ENCODE measurements at regions not wholly inside any gene's neighbourhood (a gene's known extent, or its start where the extent isn't known, plus 50 kb on each side); places are given as distances from the start of the nearest gene placed in this dataset.

- ChIA-PET POLR2A (ENCODE audit: unreplicated experiment) (no interaction called here), CTCF (no interaction called here)
- no TSS peak for BruUV-seq (replicated peaks)
- H4K91ac ChIP-seq (ENCODE audit: insufficient read depth, low read depth, low read length) = no peak overlapping the region
- no peak overlapping the region for H3K23ac ChIP-seq (ENCODE audit: low read depth, low read length)
- H3K9ac ChIP-seq (ENCODE audit: low read depth, low read length) = no peak overlapping the region
- no peak overlapping the region for H2BK120ac ChIP-seq (ENCODE audit: low read depth, low read length)
- no peak for ATAC-seq (ENCODE audit: low read depth)
- no peak overlapping the region for H2AK5ac ChIP-seq (ENCODE audit: low read depth, low read length)
- no peak overlapping the region for H3K4ac ChIP-seq (ENCODE audit: low read depth, low read length)
- no peak overlapping the region for H3K56ac ChIP-seq (ENCODE audit: extremely low read depth, insufficient read depth, low read length)
- in situ Hi-C loops (cut with MboI; ENCODE audit: low sequenced_read_pairs) = no loop called here
- H3K4me3 ChIP-seq (ENCODE audit: insufficient read depth, low read depth, low read length) = no peak overlapping the region
- intact Hi-C loops (cut with micrococcal nuclease) = no loop called here
- no peak overlapping the region for H2AK9ac ChIP-seq (replicated peaks; ENCODE audit: low read depth, low read length, poor library complexity)
- H4K20me1 ChIP-seq (ENCODE audit: insufficient read depth, low read length) = no peaks in the 10 kb centered on the region
- no peaks in the 10 kb centered on the region for H3K27me3 ChIP-seq (ENCODE audit: control insufficient read depth, insufficient read depth, low read length)
- H3K36me3 ChIP-seq (ENCODE audit: control insufficient read depth, insufficient read depth, low read length) = no peaks in the 10 kb centered on the region
- H2AFZ ChIP-seq (replicated peaks; ENCODE audit: low read length, poor library complexity) = no peak overlapping the region
- H3K9me1 ChIP-seq (ENCODE audit: insufficient read depth, low read length) = no peaks in the 10 kb centered on the region
- H2BK20ac ChIP-seq (ENCODE audit: low read depth, low read length) = no peak overlapping the region
- no peak overlapping the region for H4K5ac ChIP-seq (ENCODE audit: low read depth, low read length)
- H3K27ac ChIP-seq (ENCODE audit: insufficient read depth, low read length) = no peak overlapping the region
- H3K79me1 ChIP-seq (ENCODE audit: low read depth in 1 of 2, low read length in 2 of 2) = no peaks in the 10 kb centered on the region
- no peak overlapping the region for H2BK5ac ChIP-seq (ENCODE audit: low read depth, low read length, poor library complexity, severe bottlenecking)
- no peak overlapping the region for H3K18ac ChIP-seq (ENCODE audit: low read depth, low read length)
- H4K8ac ChIP-seq (ENCODE audit: low read depth in 2 of 2, low read length in 2 of 2) = no peak overlapping the region
- dilution Hi-C loops (cut with HindIII; ENCODE audit: low sequenced_read_pairs, unreplicated experiment) = no loop called here
- no peak for TF ChIP-seq RAD21 (IDR thresholded peaks at IDR 0.05; ENCODE audit: low read length)
- TF ChIP-seq MAFK (IDR thresholded peaks at IDR 0.05; ENCODE audit: low read depth, low read length) = no peak
- TF ChIP-seq MXI1 (IDR thresholded peaks at IDR 0.05; ENCODE audit: borderline replicate concordance, low read depth, low read length) = no peak
- no peaks in the 10 kb centered on the region for H3K9me3 ChIP-seq (ENCODE audit: control insufficient read depth, insufficient read depth, low read length)
- no CpG with 5 or more reads among the region's 1 CpG for WGBS, 2 experiments (ENCODE audit: extremely low coverage in 2 of 2, insufficient read length in 1 of 2)
- DNase-seq = no peak
- no peak overlapping the region for H3K14ac ChIP-seq (replicated peaks; ENCODE audit: low read depth, low read length)
- H3K4me1 ChIP-seq (ENCODE audit: control insufficient read depth, insufficient read depth, low read length) = no peaks in the 10 kb centered on the region
- no peak overlapping the region for H3K4me2 ChIP-seq (ENCODE audit: low read depth, low read length)
- H2BK15ac ChIP-seq (ENCODE audit: low read depth, low read length) = no peak overlapping the region
Observed at GRCh38 chr18:27707201-27707600, 469.7 kb downstream of the CDH2 start.
